ENCODE measurements at regions not wholly inside any gene's neighbourhood (a gene's known extent, or its start where the extent isn't known, plus 50 kb on each side); places are given as distances from the start of the nearest gene placed in this dataset.

- TF ChIP-seq CTCF (IDR thresholded peaks at IDR 0.05) (no peak), POLR2A (IDR thresholded peaks at IDR 0.05) (no peak), POLR2AphosphoS5 (IDR thresholded peaks at IDR 0.05) (no peak)
These were observed 87.2 kb upstream of the IRX1 start for GRCh38 chr5:3508395-3508794.
